Brain microvascular endothelial cell (primary cell): ENCODE measurements at regions not wholly inside any gene's neighbourhood (a gene's known extent, or its start where the extent isn't known, plus 50 kb on each side); places are given as distances from the start of the nearest gene placed in this dataset.
A peak's percentile ranks its signal among the peaks of the same experiment; 100 is the strongest.

Experiments
- DNase-seq: peaks from one replicate; pipeline ENCODE4 v3.0.0-alpha.2; 2020
- H3K27ac ChIP-seq: fragments of 250-450 bp; sonication (Bioruptor Pico); 2 replicates; pipeline ENCODE4 v1.5.1; 2020; ENCODE audit warnings: mild to moderate bottlenecking, moderate library complexity
- H3K27me3 ChIP-seq: fragments of 250-450 bp; sonication (Bioruptor Pico); replicated peaks from 2 replicates; pipeline ENCODE4 v1.5.1; 2020; ENCODE audit warnings: mild to moderate bottlenecking
- H3K36me3 ChIP-seq: fragments of 250-450 bp; sonication (Bioruptor Pico); replicated peaks from 2 replicates; pipeline ENCODE4 v1.5.1; 2020; ENCODE audit warnings: mild to moderate bottlenecking
- H3K4me3 ChIP-seq: 2 replicates; pipeline ENCODE4 v1.5.1; 2011; ENCODE audit warnings: low read depth, mild to moderate bottlenecking, control low read depth, low read length, moderate library complexity
- in situ Hi-C: cut with HindIII; loops from 2 replicates; pipeline ENCODE4 v1.10.0; 2017; ENCODE audit warnings: low sequenced_read_pairs, low pct_ligation_motif_present
- TF ChIP-seq, protein P1 (sequence below): IDR thresholded peaks from 2 replicates; pipeline ENCODE4 v1.5.1; 2011; ENCODE audit warnings: low read depth, mild to moderate bottlenecking, moderate library complexity, low read length, control low read depth, inconsistent platforms; ENCODE audit errors: missing control alignments

DNA sequence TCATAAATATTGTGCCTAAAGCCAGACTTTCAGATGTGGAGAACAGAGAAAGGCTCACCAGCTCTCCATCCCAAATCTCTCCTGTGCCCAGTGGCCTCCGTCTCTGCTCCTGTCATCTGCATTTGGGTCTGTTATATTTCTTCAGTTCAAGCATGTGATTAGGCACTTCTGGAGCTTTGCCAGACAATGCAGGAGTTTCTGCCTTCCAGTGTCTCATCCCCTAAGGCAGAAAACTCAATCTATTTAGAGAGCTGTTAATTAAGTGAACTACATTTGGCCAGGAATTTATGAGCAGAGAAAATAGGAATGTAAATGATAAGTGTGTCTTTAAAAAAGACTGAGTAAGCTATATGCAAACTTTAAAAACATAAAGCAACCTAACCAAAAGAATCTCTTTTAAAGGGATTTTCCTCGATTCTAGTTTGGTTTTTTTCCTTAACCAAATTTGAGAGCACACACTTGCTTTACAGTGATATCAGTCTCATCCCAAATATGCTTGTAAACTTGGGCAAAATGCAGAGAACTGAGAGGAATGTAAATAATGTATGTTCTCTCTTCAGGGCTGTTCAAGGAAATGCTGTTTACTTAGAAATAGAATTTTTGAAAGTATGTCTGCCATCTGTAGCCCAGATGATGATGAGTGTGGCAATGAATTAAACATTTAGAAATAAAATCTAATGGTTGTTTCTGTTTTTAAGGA lies 113.9 kb downstream of the ELOVL4 start:
- TF ChIP-seq, protein P1, sequence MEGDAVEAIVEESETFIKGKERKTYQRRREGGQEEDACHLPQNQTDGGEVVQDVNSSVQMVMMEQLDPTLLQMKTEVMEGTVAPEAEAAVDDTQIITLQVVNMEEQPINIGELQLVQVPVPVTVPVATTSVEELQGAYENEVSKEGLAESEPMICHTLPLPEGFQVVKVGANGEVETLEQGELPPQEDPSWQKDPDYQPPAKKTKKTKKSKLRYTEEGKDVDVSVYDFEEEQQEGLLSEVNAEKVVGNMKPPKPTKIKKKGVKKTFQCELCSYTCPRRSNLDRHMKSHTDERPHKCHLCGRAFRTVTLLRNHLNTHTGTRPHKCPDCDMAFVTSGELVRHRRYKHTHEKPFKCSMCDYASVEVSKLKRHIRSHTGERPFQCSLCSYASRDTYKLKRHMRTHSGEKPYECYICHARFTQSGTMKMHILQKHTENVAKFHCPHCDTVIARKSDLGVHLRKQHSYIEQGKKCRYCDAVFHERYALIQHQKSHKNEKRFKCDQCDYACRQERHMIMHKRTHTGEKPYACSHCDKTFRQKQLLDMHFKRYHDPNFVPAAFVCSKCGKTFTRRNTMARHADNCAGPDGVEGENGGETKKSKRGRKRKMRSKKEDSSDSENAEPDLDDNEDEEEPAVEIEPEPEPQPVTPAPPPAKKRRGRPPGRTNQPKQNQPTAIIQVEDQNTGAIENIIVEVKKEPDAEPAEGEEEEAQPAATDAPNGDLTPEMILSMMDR = no peak
- H3K27me3 ChIP-seq = no peaks in the 10 kb centered on the region
- no peak overlapping the region for H3K27ac ChIP-seq
- H3K36me3 ChIP-seq = no peaks in the 10 kb centered on the region
- in situ Hi-C loops = no loop called here
- H3K4me3 ChIP-seq = no peak overlapping the region
- no peak for DNase-seq

DNA sequence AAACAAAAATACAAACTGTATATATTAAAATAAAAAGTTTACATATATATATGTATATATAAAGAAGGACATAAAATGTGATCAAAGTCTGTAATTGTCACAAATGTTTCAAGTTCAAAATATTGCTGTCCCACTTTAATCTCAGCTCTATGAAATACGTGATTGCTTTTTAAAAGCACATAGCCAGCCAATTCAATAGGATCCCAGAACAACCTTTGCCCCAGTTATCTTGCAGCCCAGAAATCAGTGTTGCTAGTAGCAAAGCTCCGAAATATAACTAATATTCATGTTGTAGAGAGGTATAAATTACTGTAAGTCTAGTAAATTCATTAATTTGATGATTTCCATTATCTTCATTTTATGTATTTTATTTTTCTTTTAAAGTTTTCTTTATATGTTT lies 114.6 kb downstream of the ELOVL4 start:
- Histone ChIP-seq H3K4me3 (no peak overlapping the region), H3K27me3 (no peaks in the 10 kb centered on the region), H3K27ac (no peak overlapping the region), H3K36me3 (no peaks in the 10 kb centered on the region)
- in situ Hi-C loops = no loop called here
- no peak for DNase-seq
- TF ChIP-seq, protein P1 = no peak

DNA sequence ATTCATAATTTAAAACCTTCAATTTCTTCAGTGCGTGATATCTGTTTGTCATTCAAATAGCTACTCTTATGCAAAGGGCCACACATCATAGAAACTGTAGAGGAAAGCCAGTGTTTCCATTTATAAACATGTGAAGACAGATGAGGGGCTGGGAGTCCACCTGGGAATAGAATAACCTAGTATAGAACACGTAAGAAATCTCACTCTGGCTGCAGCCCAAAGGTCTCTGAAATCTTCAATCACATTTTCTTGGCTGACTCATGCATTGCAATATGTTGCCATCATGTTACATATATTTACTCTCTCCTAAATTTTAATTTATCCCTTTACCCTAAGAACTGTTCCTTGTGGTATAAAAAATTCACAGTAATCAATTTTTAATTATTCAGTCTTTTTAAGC lies 123.2 kb downstream of the ELOVL4 start:
- H3K36me3 ChIP-seq = no peaks in the 10 kb centered on the region
- H3K27ac ChIP-seq = no peak overlapping the region
- H3K4me3 ChIP-seq = no peak overlapping the region
- no peaks in the 10 kb centered on the region for H3K27me3 ChIP-seq
- TF ChIP-seq, protein P1 = no peak
- in situ Hi-C loops = no loop called here
- peak; percentile 24 for DNase-seq

DNA sequence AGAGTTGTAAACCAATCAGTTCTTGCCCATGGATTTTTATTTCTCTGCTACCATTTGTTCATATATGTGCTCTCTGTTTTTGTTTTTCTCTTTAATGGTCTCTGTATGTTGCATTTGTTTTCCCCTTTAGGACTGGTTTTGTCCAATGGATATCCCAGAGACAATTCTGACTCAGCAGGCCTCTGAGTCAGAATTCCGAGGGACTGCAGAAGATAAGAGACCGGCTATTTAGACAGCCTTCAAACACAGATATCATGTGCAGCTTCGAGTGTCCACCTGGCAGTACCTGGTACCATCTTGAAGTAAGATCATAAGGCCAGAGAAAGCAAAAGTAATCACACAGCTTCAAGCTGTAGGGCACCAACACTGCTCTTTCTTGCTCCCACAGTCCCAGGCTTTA lies 125.5 kb downstream of the ELOVL4 start:
- Histone ChIP-seq H3K4me3 (no peak overlapping the region), H3K36me3 (no peaks in the 10 kb centered on the region), H3K27ac (no peak overlapping the region), H3K27me3 (no peaks in the 10 kb centered on the region)
- TF ChIP-seq, protein P1 = no peak
- in situ Hi-C loops = no loop called here
- peak; percentile 70 for DNase-seq

DNA sequence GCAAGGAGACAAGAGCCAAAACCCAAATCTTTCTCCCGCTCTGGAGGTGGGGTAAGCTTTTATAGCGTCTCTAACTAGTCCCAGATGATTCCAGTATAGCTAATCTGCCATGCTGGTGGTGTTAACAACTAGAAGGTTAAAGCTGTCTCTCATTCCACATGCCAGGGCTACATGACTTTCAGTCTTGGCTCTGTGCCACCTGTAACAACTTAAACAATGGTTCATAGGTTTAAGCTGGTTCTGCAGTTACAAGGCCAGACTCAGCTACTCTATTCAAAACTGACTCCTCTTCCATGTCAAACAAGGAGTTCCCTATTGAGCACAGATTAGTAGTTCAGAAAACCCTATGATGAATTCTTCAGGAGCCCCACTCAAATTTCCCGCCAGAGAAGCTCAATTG lies 128.9 kb downstream of the ELOVL4 start:
- in situ Hi-C loops = no loop called here
- no peak for DNase-seq
- Histone ChIP-seq H3K27ac (no peak overlapping the region), H3K4me3 (no peak overlapping the region), H3K36me3 (no peaks in the 10 kb centered on the region), H3K27me3 (no peaks in the 10 kb centered on the region)
- TF ChIP-seq, protein P1 = no peak

DNA sequence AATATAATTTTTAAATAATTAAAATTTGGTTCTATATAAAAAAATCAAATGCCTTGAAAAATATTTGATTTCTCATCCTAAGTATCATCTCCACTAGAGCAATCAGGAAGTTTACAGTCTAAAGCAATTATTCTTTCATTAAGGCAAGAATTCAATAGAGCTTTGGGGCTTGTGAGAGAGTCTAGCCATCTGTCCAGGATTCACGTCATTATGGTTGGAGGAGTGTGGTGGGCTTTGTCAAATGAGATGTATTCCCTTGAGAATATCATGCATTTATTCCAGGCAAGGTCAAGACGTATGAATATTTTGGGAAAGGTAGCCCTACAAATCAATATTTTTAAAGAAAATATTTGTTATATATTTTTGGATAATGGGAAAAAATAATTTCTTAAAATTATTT lies 132.4 kb downstream of the ELOVL4 start:
- no peak for DNase-seq
- H3K27me3 ChIP-seq = no peaks in the 10 kb centered on the region
- TF ChIP-seq, protein P1 = no peak
- in situ Hi-C loops = no loop called here
- no peak overlapping the region for H3K27ac ChIP-seq
- H3K36me3 ChIP-seq = no peaks in the 10 kb centered on the region
- no peak overlapping the region for H3K4me3 ChIP-seq
